Motor neuron (in vitro differentiated cells): ENCODE measurements at regions not wholly inside any gene's neighbourhood (a gene's known extent, or its start where the extent isn't known, plus 50 kb on each side); places are given as distances from the start of the nearest gene placed in this dataset.

Experiments
- ATAC-seq, 8 experiments: fragments of 200-7000 bp; cut with Tn5 transposase; replicated peaks in 6 of 8; 2 replicates each; pipeline ENCODE4 v1.8.0; 2021; ENCODE audit warnings: mild to moderate bottlenecking in 8 of 8, moderate library complexity in 8 of 8
- H3K27ac ChIP-seq, 2 donors: fragments of 250-450 bp; sonication (Bioruptor Pico); 2 replicates each; pipeline ENCODE4 v1.9.0; 2021; ENCODE audit warnings: antibody characterized with exemption in 2 of 2, mild to moderate bottlenecking in 2 of 2, moderate library complexity in 1 of 2
- H3K4me1 ChIP-seq, 2 donors: fragments of 250-450 bp; sonication (Bioruptor Pico); replicated peaks in 1 of 2; 2 replicates each; pipeline ENCODE4 v1.6.1; 2021; ENCODE audit warnings: antibody characterized with exemption in 2 of 2, mild to moderate bottlenecking in 2 of 2, moderate library complexity in 1 of 2
- H3K4me3 ChIP-seq, 5 donors: fragments of 250-450 bp; sonication (Bioruptor Pico); 2 replicates each; pipeline ENCODE4 v1.9.0; 2021; ENCODE audit warnings: antibody characterized with exemption in 5 of 5, mild to moderate bottlenecking in 5 of 5, moderate library complexity in 4 of 5
- WGBS, 10 experiments: fragments of 450-650 bp; shearing (Covaris generic); methylation state at CpG; one replicate each; pipeline ENCODE4 v1.0.0; 2022; 5-methylcytosine and 5-hydroxymethylcytosine counted together
- in situ Hi-C, 9 experiments: fragments of 400-800 bp; cut with MboI; loops; one replicate each; pipeline ENCODE4 v1.15.0; 2021; ENCODE audit warnings: low sequenced_read_pairs in 9 of 9, low pct_unique_long_range_greater_than_20kb in 2 of 9; ENCODE audit not compliant: unreplicated experiment in 9 of 9

DNA sequence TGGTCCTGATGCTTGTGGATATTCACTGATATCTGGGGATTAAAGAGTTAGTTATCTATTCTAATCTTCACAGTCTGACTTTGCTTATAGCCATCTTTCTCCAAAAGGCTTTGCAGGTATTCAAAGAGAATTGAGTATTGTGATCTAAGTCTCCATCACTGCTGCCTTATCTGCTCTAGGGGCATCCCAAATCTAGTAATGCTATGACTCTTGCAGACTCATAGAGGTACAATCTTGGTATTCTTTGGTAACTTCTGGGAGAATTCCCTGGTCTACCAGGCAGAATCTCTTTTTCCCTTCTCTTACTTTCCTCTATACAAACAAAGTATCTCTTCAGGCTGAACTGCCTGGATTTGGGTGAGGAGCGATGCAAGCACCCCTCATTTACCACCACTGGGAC is 746.3 kb downstream of the JRKL start:
- no peak overlapping the region for H3K27ac ChIP-seq
- in situ Hi-C loops: loop anchor here in 1 of 9 experiments (25.0 kb wide), 1 partner anchor 674 kb away; no protein-coding TSS in a partner anchor
- ATAC-seq: no peak
- H3K4me1 ChIP-seq: no peaks in the 10 kb centered on the region
- no peak overlapping the region for H3K4me3 ChIP-seq
- WGBS, 10 experiments: 33 to 100% (median 90%) methylated on average over 1 of the region's 1 CpG; no CpG with 5 or more reads in 7 of the 10 experiments

DNA sequence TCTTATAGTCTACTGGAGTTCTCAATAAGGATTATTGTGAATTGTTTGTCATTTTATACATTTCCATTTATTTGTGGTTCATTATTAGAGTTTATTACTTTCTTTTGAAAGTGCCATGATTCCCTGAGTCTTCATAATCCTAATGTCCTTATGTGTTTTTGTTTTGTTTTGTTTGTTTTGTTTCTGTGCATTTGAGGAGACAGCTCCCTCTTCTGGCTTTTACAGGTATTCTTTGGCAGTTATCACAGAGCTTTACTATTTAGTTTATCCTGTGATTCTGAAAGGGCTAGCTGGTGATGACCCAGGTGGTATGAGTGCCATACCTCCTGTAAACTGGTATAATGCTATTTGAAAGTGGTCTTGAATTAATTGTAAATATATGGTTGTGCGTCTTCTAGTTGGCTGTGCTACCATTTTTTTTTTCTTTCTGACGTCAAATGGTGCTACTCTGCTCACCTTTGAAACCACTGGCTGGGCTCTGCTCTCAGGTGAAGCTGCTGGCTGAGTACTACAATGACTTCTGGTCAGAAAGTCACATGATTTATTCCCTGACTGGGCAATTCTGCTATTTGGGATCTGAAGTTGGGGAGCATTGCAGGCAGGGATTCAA is 751.2 kb downstream of the JRKL start:
- Histone ChIP-seq H3K4me3 (no peak overlapping the region), H3K27ac (no peak overlapping the region), H3K4me1 (no peaks in the 10 kb centered on the region)
- 0 to 100% (median 79%) methylated on average over 1 to 2 of the region's 2 CpGs; no CpG with 5 or more reads in 2 of the 10 experiments for WGBS, 10 experiments
- in situ Hi-C loops: loop anchor here in 1 of 9 experiments (25.0 kb wide), 1 partner anchor 679 kb away; no protein-coding TSS in a partner anchor
- peak in 2 of 8 experiments; percentile 31 to 33 for ATAC-seq

DNA sequence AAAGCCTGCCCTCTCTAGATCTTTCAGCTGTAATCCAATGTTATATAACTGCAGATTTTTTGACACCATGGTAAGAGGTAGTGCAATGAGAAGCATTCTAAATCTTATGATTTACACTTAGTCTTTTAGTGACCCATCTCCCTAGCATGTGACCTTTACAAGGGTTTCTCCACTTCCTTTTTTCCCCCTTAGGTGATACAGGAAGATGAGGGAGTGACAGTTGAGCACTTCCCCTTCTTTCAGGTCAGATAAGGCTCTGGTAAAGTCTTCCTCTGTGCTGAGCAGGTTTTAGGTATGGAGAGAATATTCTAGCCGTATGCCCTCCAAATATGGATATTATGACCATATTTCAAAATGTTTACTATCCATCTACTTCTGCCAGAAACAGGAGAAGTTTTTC is 753.6 kb downstream of the JRKL start:
- WGBS, 10 experiments: 0 to 100% (median 70%) methylated on average over 1 of the region's 1 CpG; no CpG with 5 or more reads in 3 of the 10 experiments
- in situ Hi-C loops: loop anchor here in 1 of 9 experiments (25.0 kb wide), 1 partner anchor 681 kb away; no protein-coding TSS in a partner anchor
- Histone ChIP-seq H3K4me3 (no peak overlapping the region), H3K4me1 (no peaks in the 10 kb centered on the region), H3K27ac (no peak overlapping the region)
- no peak for ATAC-seq

DNA sequence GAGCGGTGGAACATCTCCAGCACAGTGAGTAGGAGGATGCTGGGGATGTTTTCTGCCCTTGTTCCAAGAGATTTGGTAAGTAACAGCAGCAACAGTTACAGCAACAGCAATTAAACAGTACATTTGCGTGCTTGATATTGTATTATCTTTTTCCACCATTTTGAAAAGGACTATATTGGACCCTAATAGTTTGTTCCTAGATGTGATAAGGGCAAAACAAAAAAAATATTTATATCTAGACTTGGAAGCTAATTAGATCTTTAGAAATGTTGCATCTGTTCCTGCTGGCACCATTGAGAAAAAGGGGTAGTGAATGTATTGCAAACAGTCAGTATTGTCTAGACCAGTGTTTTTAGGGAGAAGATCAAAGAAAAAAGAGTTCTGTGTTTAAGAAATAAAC is 759.9 kb downstream of the JRKL start:
- WGBS, 10 experiments: 0 to 100% (median 96%) methylated on average over 1 to 2 of the region's 2 CpGs; no CpG with 5 or more reads in 2 of the 10 experiments
- Histone ChIP-seq H3K27ac (no peak overlapping the region), H3K4me1 (peaks cover 0 to 5% of the 10 kb centered on the region in 2 donors), H3K4me3 (no peak overlapping the region)
- in situ Hi-C loops: loop anchor here in 1 of 9 experiments (25.0 kb wide), 1 partner anchor 687 kb away; no protein-coding TSS in a partner anchor
- ATAC-seq: no peak

DNA sequence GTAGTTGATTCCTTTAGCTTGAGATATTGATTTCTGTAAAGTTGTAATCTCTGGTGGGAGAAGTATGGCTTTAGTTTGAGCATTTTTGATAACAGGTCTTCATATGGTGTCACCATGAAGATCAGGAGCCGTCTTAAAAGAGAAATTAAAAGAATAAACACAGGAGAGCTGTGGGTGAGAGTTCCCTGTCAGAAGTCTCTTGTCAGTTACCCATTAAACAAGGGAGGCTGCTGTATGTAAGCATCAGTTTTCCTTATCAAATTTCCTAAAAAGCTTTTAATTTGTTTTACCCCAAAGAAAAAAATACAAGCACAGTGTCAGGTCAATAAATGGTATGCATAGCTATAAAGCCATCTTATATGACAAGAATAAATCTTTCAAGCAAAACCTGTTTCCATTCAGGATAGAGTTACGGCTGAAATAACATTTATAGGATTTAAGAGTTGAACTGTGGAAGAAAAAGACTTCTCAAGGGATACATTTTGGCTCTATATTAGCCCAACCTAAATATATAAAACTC is 767.5 kb downstream of the JRKL start:
- H3K4me1 ChIP-seq: peaks cover 0 to 10% of the 10 kb centered on the region in 2 donors
- no peak overlapping the region for H3K4me3 ChIP-seq
- no peak overlapping the region for H3K27ac ChIP-seq
- in situ Hi-C loops: no loop called here
- 0 to 100% (median 64%) methylated on average over 1 to 2 of the region's 2 CpGs for WGBS, 10 experiments
- no peak for ATAC-seq

DNA sequence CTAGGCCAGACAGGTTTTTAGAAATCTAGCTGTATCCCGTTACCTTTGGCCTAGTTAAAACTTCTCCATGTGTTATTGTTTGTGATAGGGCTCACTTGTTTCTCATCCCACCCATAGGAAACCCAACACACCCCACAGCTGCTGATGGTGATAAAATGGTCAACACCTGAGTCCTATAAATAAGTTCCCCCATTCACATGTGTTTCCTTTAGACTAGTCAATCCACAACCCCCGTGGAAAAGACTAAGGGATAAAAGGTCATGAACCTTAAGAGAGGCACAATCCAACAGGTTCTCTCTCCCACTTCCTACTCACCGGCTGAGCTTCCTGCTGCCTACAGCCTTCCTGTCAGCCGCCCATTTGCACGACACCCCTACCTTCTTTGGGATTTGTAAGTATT is 768.4 kb downstream of the JRKL start:
- peaks cover 0 to 10% of the 10 kb centered on the region in 2 donors for H3K4me1 ChIP-seq
- H3K27ac ChIP-seq: no peak overlapping the region
- no peak overlapping the region for H3K4me3 ChIP-seq
- WGBS, 10 experiments: 0 to 83% (median 36%) methylated on average over 1 to 5 of the region's 5 CpGs; no CpG with 5 or more reads in 4 of the 10 experiments
- no peak for ATAC-seq
- in situ Hi-C loops: no loop called here

DNA sequence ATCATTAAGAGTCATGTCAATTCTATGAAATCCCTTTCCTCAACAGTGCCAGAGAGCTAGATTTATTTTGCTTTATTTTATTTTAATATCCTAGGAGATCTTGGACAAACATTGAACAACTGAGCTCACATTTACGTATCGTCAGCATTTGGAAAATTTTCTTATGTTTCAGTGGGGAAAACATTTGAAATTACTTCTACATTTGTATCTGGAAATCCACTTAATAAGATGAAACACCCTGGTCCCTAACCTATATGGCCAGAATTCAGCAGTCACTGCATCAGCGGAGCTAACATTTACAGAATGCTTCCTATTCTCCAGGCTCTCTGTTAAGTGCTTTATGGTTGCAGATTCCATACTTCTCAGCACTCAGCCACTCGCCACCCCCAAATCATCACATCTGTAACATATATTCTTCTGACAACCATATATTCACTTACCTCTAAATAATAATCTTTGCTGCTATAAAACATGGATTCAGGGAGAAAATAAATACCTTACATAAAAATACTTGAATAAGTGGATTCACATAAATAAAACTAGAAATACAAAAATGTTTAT is 773.9 kb downstream of the JRKL start:
- no peak for ATAC-seq
- in situ Hi-C loops: no loop called here
- no peaks in the 10 kb centered on the region for H3K4me1 ChIP-seq
- no peak overlapping the region for H3K27ac ChIP-seq
- H3K4me3 ChIP-seq: no peak overlapping the region
- WGBS, 10 experiments: 0 to 100% (median 83%) methylated on average over 1 to 4 of the region's 4 CpGs; no CpG with 5 or more reads in 1 of the 10 experiments

DNA sequence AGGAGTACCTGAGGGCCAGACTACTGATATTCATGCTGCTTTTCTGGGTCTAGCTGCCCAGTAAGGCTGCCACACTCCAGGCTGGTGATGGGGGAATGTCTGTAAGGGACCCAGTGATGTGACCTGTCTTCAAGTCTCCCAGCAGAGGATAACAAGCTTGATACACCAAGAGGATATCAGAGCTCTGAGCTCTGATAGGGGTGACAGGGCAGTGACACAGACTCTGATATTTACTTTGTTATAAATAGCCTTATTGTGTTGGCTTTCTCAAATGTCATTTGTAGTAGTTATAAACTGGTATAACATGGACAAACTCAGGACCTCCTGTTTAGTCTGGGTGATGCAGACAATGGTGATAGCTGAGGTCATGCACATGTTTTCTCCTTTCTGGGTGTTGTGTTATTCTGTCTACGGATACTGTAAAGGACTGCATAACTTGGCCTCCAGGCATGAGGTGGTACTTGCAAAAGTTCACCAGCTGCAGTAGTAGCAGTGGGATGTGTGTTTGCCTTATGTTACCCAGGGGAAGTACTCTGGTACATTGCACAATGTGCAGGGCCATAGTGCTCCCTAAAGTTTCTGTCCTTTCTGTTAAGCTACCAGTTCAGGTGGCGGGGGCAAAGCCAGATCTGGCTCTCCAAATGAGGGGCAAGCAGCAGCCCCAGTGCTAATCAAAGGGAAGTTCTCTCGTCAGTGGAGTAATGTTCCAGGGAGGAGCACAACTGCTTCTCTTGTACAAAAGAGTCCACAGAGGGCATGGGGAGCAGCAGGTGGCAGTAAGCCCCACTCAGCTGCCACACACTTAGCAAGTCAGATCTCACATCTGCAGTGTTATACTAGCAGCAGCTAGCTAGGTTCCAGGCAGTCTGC is 812.2 kb downstream of the JRKL start:
- ATAC-seq: no peak
- H3K4me3 ChIP-seq: no peak overlapping the region
- in situ Hi-C loops: no loop called here
- no peak overlapping the region for H3K27ac ChIP-seq
- WGBS, 10 experiments: 0 to 100% (median 77%) methylated on average over 1 to 2 of the region's 3 CpGs; no CpG with 5 or more reads in 4 of the 10 experiments
- no peaks in the 10 kb centered on the region for H3K4me1 ChIP-seq

DNA sequence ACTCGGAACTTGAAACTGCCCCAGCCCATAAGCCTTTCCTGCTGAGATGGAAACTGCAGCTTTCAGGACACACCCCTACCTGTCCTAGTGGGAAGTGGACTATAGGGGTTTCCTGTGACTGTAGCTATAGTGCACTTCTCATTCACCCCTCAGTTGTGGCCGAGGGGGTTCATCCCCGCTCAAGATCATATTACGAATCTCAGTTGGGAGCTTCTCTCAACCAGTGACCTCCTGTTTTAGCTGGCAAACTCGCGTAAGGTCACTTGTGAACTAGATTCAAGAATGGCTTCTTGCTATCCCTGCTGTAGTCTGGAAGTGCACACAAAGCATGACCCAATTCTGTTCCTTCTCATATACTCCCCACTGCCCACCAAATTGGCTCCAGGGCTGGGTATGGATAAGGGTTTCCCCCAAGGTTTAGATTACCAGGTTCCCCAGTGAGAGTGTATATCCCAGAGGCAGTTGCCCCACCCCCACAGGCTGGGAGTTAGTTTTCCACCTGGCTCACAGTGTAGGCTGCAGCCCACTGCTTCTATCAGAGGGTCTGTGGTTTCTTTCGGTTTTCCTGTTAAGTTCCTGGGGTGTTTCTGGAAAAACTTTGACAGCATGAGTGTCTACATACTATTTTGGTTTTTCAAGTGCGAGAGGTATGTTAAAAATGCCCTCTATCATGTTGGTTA is 812.9 kb downstream of the JRKL start:
- Histone ChIP-seq H3K27ac (no peak overlapping the region), H3K4me1 (no peaks in the 10 kb centered on the region), H3K4me3 (no peak overlapping the region)
- WGBS, 10 experiments: 0 to 84% (median 73%) methylated on average over 1 to 7 of the region's 8 CpGs; no CpG with 5 or more reads in 1 of the 10 experiments
- ATAC-seq: no peak
- in situ Hi-C loops: no loop called here

DNA sequence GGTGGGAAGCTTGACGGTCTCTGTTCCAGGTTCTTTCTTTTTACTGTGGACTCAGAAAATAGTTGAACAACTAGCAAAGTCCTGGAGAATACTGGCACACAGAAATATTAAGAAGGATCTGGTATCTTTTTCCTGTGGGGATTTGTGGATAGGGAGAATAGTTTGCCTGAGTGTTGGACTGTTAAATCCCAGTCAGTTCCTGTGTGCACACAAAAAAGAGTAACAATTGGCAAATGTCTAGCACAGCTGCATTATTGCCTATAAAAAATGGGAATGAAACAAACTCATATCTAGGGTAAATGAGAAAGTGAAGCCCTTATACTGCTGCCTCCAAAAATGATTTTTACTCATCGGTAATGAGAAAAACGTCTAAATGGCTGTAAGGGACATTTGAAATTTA is 828.2 kb downstream of the JRKL start:
- Histone ChIP-seq H3K27ac (no peak overlapping the region), H3K4me3 (no peak overlapping the region), H3K4me1 (no peaks in the 10 kb centered on the region)
- ATAC-seq: no peak
- in situ Hi-C loops: no loop called here
- 0 to 95% (median 78%) methylated on average over 2 to 3 of the region's 3 CpGs for WGBS, 10 experiments

DNA sequence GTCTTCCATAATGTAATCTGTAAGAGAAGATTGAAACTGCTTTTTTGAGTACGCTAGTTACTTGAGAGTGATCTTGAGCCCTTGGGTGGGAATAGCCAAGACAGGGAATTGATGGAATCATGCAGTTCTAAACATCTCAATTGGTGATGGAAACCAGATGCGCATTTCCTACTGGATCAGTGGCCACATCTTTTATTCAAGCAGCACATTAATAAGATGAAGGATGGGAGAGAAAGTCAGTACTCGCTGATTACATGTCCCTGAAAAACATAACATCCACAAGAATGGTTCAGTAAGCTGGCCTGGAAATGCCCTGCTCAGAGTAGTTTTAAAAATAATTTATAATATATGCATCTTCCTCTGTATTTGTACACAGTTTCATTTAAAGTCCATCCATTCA is 833.8 kb downstream of the JRKL start:
- no peak overlapping the region for H3K27ac ChIP-seq
- no peak overlapping the region for H3K4me3 ChIP-seq
- in situ Hi-C loops: no loop called here
- WGBS, 10 experiments: 13 to 93% (median 71%) methylated on average over 1 to 3 of the region's 3 CpGs; no CpG with 5 or more reads in 6 of the 10 experiments
- peak in 2 of 8 experiments; percentile 16 to 60 for ATAC-seq
- H3K4me1 ChIP-seq: peaks cover 0 to 13% of the 10 kb centered on the region in 2 donors

DNA sequence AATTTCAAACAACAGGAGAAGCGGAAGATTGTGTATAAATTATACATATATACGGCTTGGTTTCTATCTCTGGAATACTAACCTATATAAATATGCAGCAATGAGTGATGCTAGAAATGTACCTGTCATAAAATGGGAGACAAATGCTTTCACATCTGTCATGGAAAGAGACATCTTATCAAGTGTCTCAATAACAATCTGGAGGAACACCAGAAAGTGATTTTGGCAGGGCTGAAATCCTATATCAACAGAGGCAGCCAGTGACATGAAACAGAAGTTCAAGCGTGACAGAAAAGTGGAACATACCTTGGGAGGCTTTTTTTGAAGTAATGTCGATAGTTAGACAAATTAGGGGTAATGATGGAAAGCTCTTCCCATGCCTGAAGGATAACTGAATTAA is 834.6 kb downstream of the JRKL start:
- no peak overlapping the region for H3K27ac ChIP-seq
- peaks cover 0 to 13% of the 10 kb centered on the region in 2 donors for H3K4me1 ChIP-seq
- in situ Hi-C loops: no loop called here
- no peak overlapping the region for H3K4me3 ChIP-seq
- no peak for ATAC-seq
- WGBS, 10 experiments: 0 to 100% (median 87%) methylated on average over 1 to 4 of the region's 4 CpGs; no CpG with 5 or more reads in 1 of the 10 experiments
